ENCODE measurements at regions not wholly inside any gene's neighbourhood (a gene's known extent, or its start where the extent isn't known, plus 50 kb on each side); places are given as distances from the start of the nearest gene placed in this dataset.

DNA sequence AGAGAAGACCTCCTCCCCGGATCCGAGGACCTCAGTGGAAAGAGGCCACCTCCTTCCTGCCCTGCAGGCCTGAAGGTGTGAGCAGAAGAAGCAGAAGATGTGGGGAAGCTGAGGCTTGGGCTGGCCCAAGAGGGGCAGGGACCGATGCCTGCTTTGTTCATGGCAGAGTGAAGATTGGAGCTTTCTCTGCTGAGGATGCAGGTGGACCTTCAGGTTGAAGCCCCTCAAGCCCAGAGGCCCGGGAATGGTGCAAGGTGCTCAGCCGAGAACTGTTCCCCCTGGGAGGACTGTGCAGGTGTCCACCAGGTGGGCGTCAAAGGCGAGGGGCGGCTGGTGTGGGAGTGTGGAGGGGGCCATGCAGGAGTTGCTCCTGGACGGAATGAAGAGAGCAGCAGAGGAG, 277.9 kb upstream of the IRX2 start:
- no peak for ATAC-seq
- in situ Hi-C loops (cut with MboI) = no loop called here

More for the DNA sequence above, 277.9 kb upstream of the IRX2 start:
- H3K9ac ChIP-seq (ENCODE audit: control insufficient read depth, insufficient read depth, low read length) = no peak overlapping the region
- H3K79me2 ChIP-seq (ENCODE audit: control insufficient read depth, insufficient read depth, low read length) = no peaks in the 10 kb centered on the region
- TF ChIP-seq CREM (IDR thresholded peaks at IDR 0.05; ENCODE audit: low read depth) (no peak), RELA (IDR thresholded peaks at IDR 0.05; ENCODE audit: borderline replicate concordance, partially characterized antibody) (no peak), SIX5 (IDR thresholded peaks at IDR 0.05; ENCODE audit: low read depth, low read length, severe bottlenecking) (no peak), ETV6 (conservative IDR thresholded peaks at IDR 0.05 in 1 of 2, IDR thresholded peaks at IDR 0.05 in 1 of 2; ENCODE audit: borderline replicate concordance in 1 of 2, low read depth in 1 of 2) (no peak), EED (IDR thresholded peaks at IDR 0.05; ENCODE audit: low read depth) (no peak), SMAD1 (IDR thresholded peaks at IDR 0.05; ENCODE audit: low read depth, partially characterized antibody) (no peak), HDAC2 (IDR thresholded peaks at IDR 0.05) (no peak), PAX5 (IDR thresholded peaks at IDR 0.05; ENCODE audit: borderline replicate concordance, low read depth, low read length) (no peak), KAT2A (conservative IDR thresholded peaks at IDR 0.05; ENCODE audit: control insufficient read depth, low read depth, low read length) (no peak), RCOR1 (conservative IDR thresholded peaks at IDR 0.05; ENCODE audit: low read depth, low read length) (no peak), SIN3A (IDR thresholded peaks at IDR 0.05; ENCODE audit: low read depth, low read length) (no peak), BRCA1 (IDR thresholded peaks at IDR 0.05; ENCODE audit: low read depth, low read length) (no peak), SUZ12 (IDR thresholded peaks at IDR 0.05; ENCODE audit: unreplicated experiment) (no peak), HCFC1 (IDR thresholded peaks at IDR 0.05; ENCODE audit: low read length) (no peak), ASH2L (IDR thresholded peaks at IDR 0.05; ENCODE audit: borderline replicate concordance, low read depth) (no peak)
- TF ChIP-seq, protein P1, sequence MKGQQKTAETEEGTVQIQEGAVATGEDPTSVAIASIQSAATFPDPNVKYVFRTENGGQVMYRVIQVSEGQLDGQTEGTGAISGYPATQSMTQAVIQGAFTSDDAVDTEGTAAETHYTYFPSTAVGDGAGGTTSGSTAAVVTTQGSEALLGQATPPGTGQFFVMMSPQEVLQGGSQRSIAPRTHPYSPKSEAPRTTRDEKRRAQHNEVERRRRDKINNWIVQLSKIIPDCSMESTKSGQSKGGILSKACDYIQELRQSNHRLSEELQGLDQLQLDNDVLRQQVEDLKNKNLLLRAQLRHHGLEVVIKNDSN (IDR thresholded peaks at IDR 0.05; ENCODE audit: borderline replicate concordance, extremely low read length, insufficient read depth, low read depth, low read length) = no peak
- TF ChIP-seq, protein P2, sequence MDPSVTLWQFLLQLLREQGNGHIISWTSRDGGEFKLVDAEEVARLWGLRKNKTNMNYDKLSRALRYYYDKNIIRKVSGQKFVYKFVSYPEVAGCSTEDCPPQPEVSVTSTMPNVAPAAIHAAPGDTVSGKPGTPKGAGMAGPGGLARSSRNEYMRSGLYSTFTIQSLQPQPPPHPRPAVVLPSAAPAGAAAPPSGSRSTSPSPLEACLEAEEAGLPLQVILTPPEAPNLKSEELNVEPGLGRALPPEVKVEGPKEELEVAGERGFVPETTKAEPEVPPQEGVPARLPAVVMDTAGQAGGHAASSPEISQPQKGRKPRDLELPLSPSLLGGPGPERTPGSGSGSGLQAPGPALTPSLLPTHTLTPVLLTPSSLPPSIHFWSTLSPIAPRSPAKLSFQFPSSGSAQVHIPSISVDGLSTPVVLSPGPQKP (IDR thresholded peaks at IDR 0.05; ENCODE audit: low read depth, low read length) = no peak
- TF ChIP-seq, protein P3, sequence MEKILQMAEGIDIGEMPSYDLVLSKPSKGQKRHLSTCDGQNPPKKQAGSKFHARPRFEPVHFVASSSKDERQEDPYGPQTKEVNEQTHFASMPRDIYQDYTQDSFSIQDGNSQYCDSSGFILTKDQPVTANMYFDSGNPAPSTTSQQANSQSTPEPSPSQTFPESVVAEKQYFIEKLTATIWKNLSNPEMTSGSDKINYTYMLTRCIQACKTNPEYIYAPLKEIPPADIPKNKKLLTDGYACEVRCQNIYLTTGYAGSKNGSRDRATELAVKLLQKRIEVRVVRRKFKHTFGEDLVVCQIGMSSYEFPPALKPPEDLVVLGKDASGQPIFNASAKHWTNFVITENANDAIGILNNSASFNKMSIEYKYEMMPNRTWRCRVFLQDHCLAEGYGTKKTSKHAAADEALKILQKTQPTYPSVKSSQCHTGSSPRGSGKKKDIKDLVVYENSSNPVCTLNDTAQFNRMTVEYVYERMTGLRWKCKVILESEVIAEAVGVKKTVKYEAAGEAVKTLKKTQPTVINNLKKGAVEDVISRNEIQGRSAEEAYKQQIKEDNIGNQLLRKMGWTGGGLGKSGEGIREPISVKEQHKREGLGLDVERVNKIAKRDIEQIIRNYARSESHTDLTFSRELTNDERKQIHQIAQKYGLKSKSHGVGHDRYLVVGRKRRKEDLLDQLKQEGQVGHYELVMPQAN (conservative IDR thresholded peaks at IDR 0.05) = no peak
- no peaks in the 10 kb centered on the region for H4K20me1 ChIP-seq (ENCODE audit: control insufficient read depth, insufficient read depth)
- H3K4me2 ChIP-seq (ENCODE audit: control insufficient read depth, insufficient read depth) = no peak overlapping the region
- no peak for DNase-seq (ENCODE audit: low read depth, low spot score)
- H2AFZ ChIP-seq (ENCODE audit: control insufficient read depth, low read depth, low read length) = no peak overlapping the region
- POLR2A ChIA-PET = no interaction called here
- SMC1A ChIA-PET (ENCODE audit: uncharacterized antibody, unreplicated experiment) = no interaction called here
- no peaks in the 10 kb centered on the region for H3K4me1 ChIP-seq (ENCODE audit: control insufficient read depth, insufficient read depth, low read length)
- no peak overlapping the region for H3K27ac ChIP-seq (ENCODE audit: control insufficient read depth, insufficient read depth)
- H3K27me3 ChIP-seq (replicated peaks in 1 of 2; ENCODE audit: control insufficient read depth in 2 of 2, insufficient read depth in 2 of 2, low read length in 1 of 2) = no peaks in the 10 kb centered on the region
- intact Hi-C loops (cut with micrococcal nuclease; ENCODE audit: unreplicated experiment) = no loop called here
- 34% methylated on average over 9 of the region's 9 CpGs for WGBS (ENCODE audit: insufficient coverage, insufficient replicate concordance, low lambda C conversion rate, missing lambda C conversion rate)
- CTCF ChIA-PET = no interaction called here
- FAIRE-seq = no peak
- no peak overlapping the region for H3K4me3 ChIP-seq
- H3K36me3 ChIP-seq (ENCODE audit: control insufficient read depth in 2 of 2, insufficient read depth in 2 of 2, low read length in 1 of 2) = no peaks in the 10 kb centered on the region
- H3K9me3 ChIP-seq (replicated peaks; ENCODE audit: control insufficient read depth, insufficient read depth, low read length) = no peaks in the 10 kb centered on the region; the same call in 2 of the 3 replicates
- BruUV-seq (replicated peaks) = no TSS peak
- RAD21 ChIA-PET (ENCODE audit: unreplicated experiment) = no interaction called here
